ENCODE measurements at regions not wholly inside any gene's neighbourhood (a gene's known extent, or its start where the extent isn't known, plus 50 kb on each side); places are given as distances from the start of the nearest gene placed in this dataset.
"Not testable (repeated sequence)": the region's sequence is repeated elsewhere in the genome, so short reads cannot be mapped to it uniquely, and the experiment has no call there.

- Mint-ChIP-seq H3K4me1 (no peaks in the 10 kb centered on the region), H3K4me3 (no peak overlapping the region), H3K27me3 (no peaks in the 10 kb centered on the region), H3K9me3 (no peaks in the 10 kb centered on the region), H3K27ac (peak overlapping the region in 1 of 2 donors; percentile 73)
- DNase-seq (no peak), ATAC-seq (no peak)
Observed at GRCh38 chr10:123257904-123258456, 103.8 kb downstream of the BUB3 start.

- ATAC-seq = no peak
- Mint-ChIP-seq H3K27me3 (no peaks in the 10 kb centered on the region), H3K4me3 (no peak overlapping the region), H3K9me3 (no peaks in the 10 kb centered on the region), H3K27ac (no peak overlapping the region), H3K4me1 (no peaks in the 10 kb centered on the region)
- DNase-seq = no peak
Observed at GRCh38 chr10:123259081-123259480, 104.9 kb downstream of the BUB3 start.

GRCh38 chr10:123259791-123260190, 105.6 kb downstream of the BUB3 start:
- H3K4me3 Mint-ChIP-seq = no peak overlapping the region
- ATAC-seq (no peak), DNase-seq (no peak)
- H3K4me1 Mint-ChIP-seq = no peaks in the 10 kb centered on the region
- H3K27ac Mint-ChIP-seq = no peak overlapping the region
- no peaks in the 10 kb centered on the region for H3K27me3 Mint-ChIP-seq
- no peaks in the 10 kb centered on the region for H3K9me3 Mint-ChIP-seq

- ATAC-seq (no peak), DNase-seq (no peak)
- Mint-ChIP-seq H3K4me1 (no peaks in the 10 kb centered on the region), H3K4me3 (no peak overlapping the region), H3K27ac (no peak overlapping the region), H3K27me3 (no peaks in the 10 kb centered on the region), H3K9me3 (no peaks in the 10 kb centered on the region)
Observed at GRCh38 chr10:123262456-123262855, 108.3 kb downstream of the BUB3 start.

GRCh38 chr10:123266971-123267370, 112.8 kb downstream of the BUB3 start:
- Mint-ChIP-seq H3K4me1 (no peaks in the 10 kb centered on the region), H3K9me3 (no peaks in the 10 kb centered on the region), H3K27me3 (no peaks in the 10 kb centered on the region), H3K4me3 (no peak overlapping the region), H3K27ac (no peak overlapping the region)
- DNase-seq = no peak
- no peak for ATAC-seq

GRCh38 chr10:123269017-123269552, 114.9 kb downstream of the BUB3 start:
- no peak for DNase-seq
- no peak overlapping the region for H3K4me3 Mint-ChIP-seq
- H3K9me3 Mint-ChIP-seq = no peaks in the 10 kb centered on the region
- H3K27me3 Mint-ChIP-seq = peaks cover under 1% of the 10 kb centered on the region
- ATAC-seq = no peak
- H3K27ac Mint-ChIP-seq = peak overlapping the region in 1 of 2 donors; percentile 8
- no peaks in the 10 kb centered on the region for H3K4me1 Mint-ChIP-seq

GRCh38 chr10:123269675-123270074, 115.5 kb downstream of the BUB3 start:
- Mint-ChIP-seq H3K27me3 (peaks cover 7% of the 10 kb centered on the region), H3K4me3 (no peak overlapping the region), H3K9me3 (no peaks in the 10 kb centered on the region), H3K4me1 (peaks cover 2% of the 10 kb centered on the region), H3K27ac (no peak overlapping the region)
- ATAC-seq (no peak), DNase-seq (no peak)

GRCh38 chr10:123270221-123270620, 116.0 kb downstream of the BUB3 start:
- Mint-ChIP-seq H3K4me3 (no peak overlapping the region), H3K4me1 (peaks cover 8% of the 10 kb centered on the region), H3K27ac (no peak overlapping the region), H3K27me3 (peaks cover 12% of the 10 kb centered on the region), H3K9me3 (no peaks in the 10 kb centered on the region)
- DNase-seq (no peak), ATAC-seq (no peak)

- Mint-ChIP-seq H3K4me1 (peaks cover 10% of the 10 kb centered on the region), H3K9me3 (peaks cover 0 to 5% of the 10 kb centered on the region in 2 donors), H3K27me3 (peaks cover 18% of the 10 kb centered on the region), H3K4me3 (no peak overlapping the region), H3K27ac (no peak overlapping the region)
- ATAC-seq = no peak
- no peak for DNase-seq
Observed at GRCh38 chr10:123270806-123271205, 116.6 kb downstream of the BUB3 start.

GRCh38 chr10:123272171-123272570, 118.0 kb downstream of the BUB3 start:
- H3K27me3 Mint-ChIP-seq = peaks cover 20% of the 10 kb centered on the region
- DNase-seq (no peak), ATAC-seq (no peak)
- no peak overlapping the region for H3K4me3 Mint-ChIP-seq
- peaks cover 5 to 8% of the 10 kb centered on the region in 2 donors for H3K9me3 Mint-ChIP-seq
- H3K27ac Mint-ChIP-seq = no peak overlapping the region
- H3K4me1 Mint-ChIP-seq = peaks cover 10% of the 10 kb centered on the region

GRCh38 chr10:123274306-123275135, 120.3 kb downstream of the BUB3 start:
- DNase-seq (no peak), ATAC-seq (no peak)
- H3K9me3 Mint-ChIP-seq = peaks cover 5 to 8% of the 10 kb centered on the region in 2 donors
- peaks cover 20% of the 10 kb centered on the region for H3K27me3 Mint-ChIP-seq
- H3K4me1 Mint-ChIP-seq = peaks cover 10% of the 10 kb centered on the region
- no peak overlapping the region for H3K27ac Mint-ChIP-seq
- no peak overlapping the region for H3K4me3 Mint-ChIP-seq

GRCh38 chr10:123275136-123275564, 120.9 kb downstream of the BUB3 start:
- H3K27ac Mint-ChIP-seq = no peak overlapping the region
- ATAC-seq (no peak), DNase-seq (no peak)
- H3K4me1 Mint-ChIP-seq = peaks cover 10% of the 10 kb centered on the region
- peak overlapping the region in 1 of 2 donors; percentile 47 for H3K4me3 Mint-ChIP-seq
- peaks cover 5 to 8% of the 10 kb centered on the region in 2 donors for H3K9me3 Mint-ChIP-seq
- H3K27me3 Mint-ChIP-seq = peaks cover 20% of the 10 kb centered on the region

- Mint-ChIP-seq H3K4me1 (peaks cover 10% of the 10 kb centered on the region), H3K27me3 (peaks cover 20% of the 10 kb centered on the region), H3K4me3 (no peak overlapping the region), H3K27ac (no peak overlapping the region), H3K9me3 (peaks cover 5 to 8% of the 10 kb centered on the region in 2 donors)
- ATAC-seq = peak; percentile 43
- no peak for DNase-seq
Observed at GRCh38 chr10:123278445-123278844, 124.2 kb downstream of the BUB3 start.

GRCh38 chr10:123283371-123283770, 129.2 kb downstream of the BUB3 start:
- not testable (repeated sequence) for H3K9me3 Mint-ChIP-seq, ATAC-seq, DNase-seq, H3K27ac Mint-ChIP-seq, H3K4me3 Mint-ChIP-seq, H3K27me3 Mint-ChIP-seq
- H3K4me1 Mint-ChIP-seq = peaks cover 18% of the 10 kb centered on the region

GRCh38 chr10:123284022-123284421, 129.8 kb downstream of the BUB3 start:
- Mint-ChIP-seq H3K27me3 (no peaks in the 10 kb centered on the region), H3K4me3 (no peak overlapping the region), H3K4me1 (peaks cover 18% of the 10 kb centered on the region), H3K27ac (no peak overlapping the region), H3K9me3 (no peaks in the 10 kb centered on the region)
- ATAC-seq = no peak
- no peak for DNase-seq

GRCh38 chr10:123287594-123288247, 133.5 kb downstream of the BUB3 start:
- ATAC-seq (peak; percentile 99), DNase-seq (peak; percentile 53 to 77)
- H3K27ac Mint-ChIP-seq = peak overlapping the region; percentile 93 to 94
- peaks cover 18% of the 10 kb centered on the region for H3K4me1 Mint-ChIP-seq
- no peaks in the 10 kb centered on the region for H3K27me3 Mint-ChIP-seq
- peaks cover 5 to 10% of the 10 kb centered on the region in 2 donors for H3K9me3 Mint-ChIP-seq
- H3K4me3 Mint-ChIP-seq = no peak overlapping the region
